ENCODE measurements at regions not wholly inside any gene's neighbourhood (a gene's known extent, or its start where the extent isn't known, plus 50 kb on each side); places are given as distances from the start of the nearest gene placed in this dataset.

DNA sequence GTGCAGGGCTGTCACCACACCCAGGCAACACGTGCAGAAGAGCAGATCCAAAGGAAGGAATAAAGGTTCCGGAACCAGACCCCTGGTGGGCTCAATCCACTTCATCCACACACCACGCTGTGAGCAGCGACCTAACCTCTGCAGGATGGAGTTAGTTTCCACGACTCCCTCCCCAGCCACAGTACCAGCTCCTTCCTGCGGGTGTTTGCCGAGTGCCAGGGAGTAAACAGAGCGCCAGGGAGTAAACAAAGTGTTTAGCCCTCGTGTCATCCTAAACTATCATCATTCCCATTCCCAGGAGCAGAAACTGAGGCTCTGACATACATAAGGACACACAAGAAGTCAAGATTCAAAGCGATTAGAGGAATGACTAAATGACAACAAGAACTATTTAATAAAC is 261.3 kb downstream of the MN1 start:
- Histone ChIP-seq H3K36me3 (ENCODE audit: control insufficient read depth in 2 of 4, insufficient read depth in 4 of 4, low read length in 3 of 4) (no peaks in the 10 kb centered on the region), H4K8ac (ENCODE audit: extremely low read depth, insufficient read depth, low read length) (no peak overlapping the region), H3K4me2 (ENCODE audit: insufficient read depth in 1 of 2, low read depth in 2 of 2, low read length in 2 of 2) (no peak overlapping the region), H4K91ac (replicated peaks; ENCODE audit: insufficient read length, low read length) (no peak overlapping the region), H3K4ac (replicated peaks; ENCODE audit: insufficient read length, low read depth, low read length) (no peak overlapping the region), H2BK120ac (replicated peaks; ENCODE audit: low read depth, low read length) (no peak overlapping the region), H2BK5ac (ENCODE audit: low read depth, low read length) (no peak overlapping the region), H4K5ac (ENCODE audit: insufficient read length, low read depth, low read length) (no peak overlapping the region), H3K9ac (replicated peaks in 1 of 4; ENCODE audit: extremely low read depth in 1 of 4, low read depth in 3 of 4, low read length in 3 of 4) (no peak overlapping the region), H3K27ac (ENCODE audit: low read depth, low read length) (no peak overlapping the region), H3K18ac (ENCODE audit: extremely low read depth, low read length) (no peak overlapping the region), H3K14ac (ENCODE audit: insufficient read length) (no peak overlapping the region), H4K20me1 (replicated peaks in 1 of 2; ENCODE audit: control insufficient read depth in 1 of 2, insufficient read depth in 2 of 2, low read length in 2 of 2) (no peaks in the 10 kb centered on the region), H2AK5ac (ENCODE audit: low read depth, low read length) (no peak overlapping the region), H3K27me3 (replicated peaks in 1 of 4; ENCODE audit: control insufficient read depth in 3 of 4, extremely low read depth in 1 of 4, insufficient read depth in 3 of 4, low read length in 3 of 4) (no peaks in the 10 kb centered on the region; a peak in 1 of 7 replicates), H3K4me1 (replicated peaks in 1 of 4; ENCODE audit: control insufficient read depth in 3 of 4, insufficient read depth in 4 of 4, low read length in 3 of 4) (peaks cover 5 to 22% (median 11%) of the 10 kb centered on the region in 4 experiments; a peak in 6 of 7 replicates), H3K9me3 (ENCODE audit: insufficient read depth in 2 of 2, low read depth in 1 of 2, low read length in 1 of 2) (no peaks in the 10 kb centered on the region), H3K56ac (replicated peaks; ENCODE audit: insufficient read length, low read depth, low read length) (no peak overlapping the region), H2BK20ac (ENCODE audit: low read length) (no peak overlapping the region), H2BK12ac (ENCODE audit: low read depth, low read length) (no peak overlapping the region), H2BK15ac (ENCODE audit: low read length) (no peak overlapping the region), H3K4me3 (ENCODE audit: extremely low read depth in 1 of 4, insufficient read depth in 2 of 4, low read depth in 3 of 4, low read length in 4 of 4) (no peak overlapping the region), H3K23me2 (ENCODE audit: low read depth, low read length) (no peaks in the 10 kb centered on the region), H3K79me2 (ENCODE audit: control insufficient read depth in 1 of 2, insufficient read depth in 2 of 2, low read length in 2 of 2) (no peaks in the 10 kb centered on the region), H3K23ac (ENCODE audit: insufficient read length) (no peak overlapping the region), H2AFZ (ENCODE audit: low read length) (no peak overlapping the region), H3K79me1 (ENCODE audit: low read depth, low read length) (no peaks in the 10 kb centered on the region)
- DNase-seq (ENCODE audit: low read depth in 1 of 2, low spot score in 2 of 2) (no peak), FAIRE-seq (no peak)
- 77% methylated on average over 10 of the region's 10 CpGs; no CpG with 5 or more reads in 1 of the 2 experiments for WGBS, 2 experiments (ENCODE audit: extremely low coverage in 1 of 2, insufficient coverage in 1 of 2, insufficient read length in 1 of 2, insufficient replicate concordance in 2 of 2, low coverage in 1 of 2, low lambda C conversion rate in 2 of 2, missing lambda C conversion rate in 1 of 2)
- no peak for TF ChIP-seq GABPA (IDR thresholded peaks at IDR 0.05; ENCODE audit: borderline replicate concordance, insufficient read depth, low read length)
- TF ChIP-seq CTCF (IDR thresholded peaks at IDR 0.05; ENCODE audit: control extremely low read depth in 1 of 3, insufficient read depth in 1 of 3, low read depth in 1 of 3, low read length in 3 of 3): peak in 1 of 3 experiments; percentile 30; a peak in 1 of 4 replicates
- no peak for TF ChIP-seq POLR2AphosphoS5 (IDR thresholded peaks at IDR 0.05; ENCODE audit: low read depth, low read length)
- CTCF ChIA-PET (ENCODE audit: partially characterized antibody): interaction anchor here (1.1 to 1.2 kb wide), 2 partner anchors 123 to 1001 kb away, joined by 3 read pairs; no protein-coding TSS in a partner anchor
- POLR2A ChIA-PET (ENCODE audit: partially characterized antibody): interaction anchor here (0.6 kb wide), 1 partner anchor 688 kb away, joined by 3 read pairs; no protein-coding TSS in a partner anchor

Data from H1 (cell line).